GM23338 (cell line): ENCODE measurements at regions not wholly inside any gene's neighbourhood (a gene's known extent, or its start where the extent isn't known, plus 50 kb on each side); places are given as distances from the start of the nearest gene placed in this dataset.

Experiments
- CTCF ChIP-seq, 2 experiments: fragments of 200-600 bp in 1 of 2; sonication (generic) in 1 of 2; conservative IDR thresholded peaks; 2 replicates each; pipeline versions ENCODE4 v1.5.1 to v1.6.1; 2016 to 2017; ENCODE audit warnings: antibody characterized with exemption in 2 of 2, low read depth in 2 of 2, mild to moderate bottlenecking in 2 of 2, moderate library complexity in 1 of 2
- POLR2AphosphoS5 ChIP-seq: IDR thresholded peaks from 2 replicates; pipeline ENCODE4 v1.6.1; 2016; ENCODE audit warnings: antibody characterized with exemption, low read depth
- ZNF331 ChIP-seq: fragments of 250-450 bp; sonication (Bioruptor Pico); IDR thresholded peaks from 2 replicates; pipeline ENCODE4 v1.5.0; 2020; ENCODE audit warnings: low read depth, mild to moderate bottlenecking, moderate library complexity

GRCh38 chr4:31851946-31852345, 1131.8 kb downstream of the PCDH7 start:
- TF ChIP-seq CTCF (conservative IDR thresholded peaks at IDR 0.05; ENCODE audit: low read depth in 2 of 2) (no peak), ZNF331 (CRISPR knock-in tag) (no peak), POLR2AphosphoS5 (no peak)
